ENCODE measurements at regions not wholly inside any gene's neighbourhood (a gene's known extent, or its start where the extent isn't known, plus 50 kb on each side); places are given as distances from the start of the nearest gene placed in this dataset.

GRCh38 chr3:66136597-66136996 is 84.2 kb upstream of the SLC25A26 start:
- Histone ChIP-seq H3K36me3 (ENCODE audit: low read length) (no peaks in the 10 kb centered on the region), H2AFZ (ENCODE audit: low read depth, low read length, severe bottlenecking) (no peak overlapping the region), H3K27ac (ENCODE audit: low read depth, low read length) (no peak overlapping the region), H3K9me3 (ENCODE audit: insufficient read depth, low read length) (no peaks in the 10 kb centered on the region), H3F3A (ENCODE audit: insufficient read depth) (no peaks in the 10 kb centered on the region), H3K27me3 (ENCODE audit: low read length) (no peaks in the 10 kb centered on the region), H3K9me2 (replicated peaks; ENCODE audit: insufficient read depth, low read length) (no peaks in the 10 kb centered on the region), H3K79me2 (ENCODE audit: insufficient read depth, low read length) (no peaks in the 10 kb centered on the region), H3K4me3 (ENCODE audit: insufficient read depth, low read length, poor library complexity, severe bottlenecking) (no peak overlapping the region), H3K9ac (ENCODE audit: low read length) (no peak overlapping the region), H4K20me1 (ENCODE audit: low read depth, low read length) (no peaks in the 10 kb centered on the region), H3K4me2 (ENCODE audit: low read depth, low read length, poor library complexity, severe bottlenecking) (no peak overlapping the region)
- TF ChIP-seq CTCF (IDR thresholded peaks at IDR 0.05; ENCODE audit: insufficient read depth, low read length, poor library complexity, severe bottlenecking) (no peak), EZH2phosphoT487 (conservative IDR thresholded peaks at IDR 0.05; ENCODE audit: low read length) (no peak)

GRCh38 chr3:66133853-66134445 is 86.9 kb upstream of the SLC25A26 start:
- Histone ChIP-seq H3K27ac (ENCODE audit: low read depth, low read length) (no peak overlapping the region), H3K9ac (ENCODE audit: low read length) (no peak overlapping the region)

GRCh38 chr3:66133050-66133757 is 87.6 kb upstream of the SLC25A26 start:
- H3K79me2 ChIP-seq (ENCODE audit: insufficient read depth, low read length), result no peaks in the 10 kb centered on the region
- H3K4me2 ChIP-seq (ENCODE audit: low read depth, low read length, poor library complexity, severe bottlenecking), result no peak overlapping the region
- TF ChIP-seq EZH2phosphoT487 (conservative IDR thresholded peaks at IDR 0.05; ENCODE audit: low read length) (no peak), CTCF (IDR thresholded peaks at IDR 0.05; ENCODE audit: insufficient read depth, low read length, poor library complexity, severe bottlenecking) (no peak)
- no peak overlapping the region for H3K27ac ChIP-seq (ENCODE audit: low read depth, low read length)
- no peak overlapping the region for H2AFZ ChIP-seq (ENCODE audit: low read depth, low read length, severe bottlenecking)
- H4K20me1 ChIP-seq (ENCODE audit: low read depth, low read length), result no peaks in the 10 kb centered on the region
- H3K36me3 ChIP-seq (ENCODE audit: low read length), result no peaks in the 10 kb centered on the region
- no peaks in the 10 kb centered on the region for H3K9me3 ChIP-seq (ENCODE audit: insufficient read depth, low read length)
- no peak overlapping the region for H3K9ac ChIP-seq (ENCODE audit: low read length)
- no peaks in the 10 kb centered on the region for H3F3A ChIP-seq (ENCODE audit: insufficient read depth)
- no peaks in the 10 kb centered on the region for H3K27me3 ChIP-seq (ENCODE audit: low read length)
- no peak overlapping the region for H3K4me3 ChIP-seq (ENCODE audit: insufficient read depth, low read length, poor library complexity, severe bottlenecking)
- H3K9me2 ChIP-seq (replicated peaks; ENCODE audit: insufficient read depth, low read length), result no peaks in the 10 kb centered on the region

More at GRCh38 chr3:66133853-66134445, 86.9 kb upstream of the SLC25A26 start:
- no peaks in the 10 kb centered on the region for H3K36me3 ChIP-seq (ENCODE audit: low read length)
- TF ChIP-seq CTCF (IDR thresholded peaks at IDR 0.05; ENCODE audit: insufficient read depth, low read length, poor library complexity, severe bottlenecking), result no peak
- TF ChIP-seq EZH2phosphoT487 (conservative IDR thresholded peaks at IDR 0.05; ENCODE audit: low read length), result no peak
- H3K4me3 ChIP-seq (ENCODE audit: insufficient read depth, low read length, poor library complexity, severe bottlenecking), result no peak overlapping the region
- no peaks in the 10 kb centered on the region for H4K20me1 ChIP-seq (ENCODE audit: low read depth, low read length)
- no peaks in the 10 kb centered on the region for H3F3A ChIP-seq (ENCODE audit: insufficient read depth)
- no peak overlapping the region for H3K4me2 ChIP-seq (ENCODE audit: low read depth, low read length, poor library complexity, severe bottlenecking)
- H3K9me3 ChIP-seq (ENCODE audit: insufficient read depth, low read length), result no peaks in the 10 kb centered on the region
- H3K79me2 ChIP-seq (ENCODE audit: insufficient read depth, low read length), result no peaks in the 10 kb centered on the region
- H3K9me2 ChIP-seq (replicated peaks; ENCODE audit: insufficient read depth, low read length), result no peaks in the 10 kb centered on the region
- H3K27me3 ChIP-seq (ENCODE audit: low read length), result no peaks in the 10 kb centered on the region
- no peak overlapping the region for H2AFZ ChIP-seq (ENCODE audit: low read depth, low read length, severe bottlenecking)

Measured in SU-DHL-6 (cell line).